Heart left ventricle (tissue), 13 donors: ENCODE measurements at regions not wholly inside any gene's neighbourhood (a gene's known extent, or its start where the extent isn't known, plus 50 kb on each side); places are given as distances from the start of the nearest gene placed in this dataset.

Source experiments
- POLR2A ChIP-seq, 2 donors: fragments of 450-650 bp; IDR thresholded peaks; one replicate each; pipeline ENCODE4 v1.6.1; 2017; ENCODE audit warnings: antibody characterized with exemption in 2 of 2, mild to moderate bottlenecking in 2 of 2, moderate library complexity in 2 of 2
- TF ChIP-seq, protein P1 (sequence below), 12 donors: fragments of 200-600 bp; sonication (generic) in 4 of 12; IDR thresholded peaks; one replicate each; pipeline versions ENCODE4 v1.5.0 to v1.8.0; 2018 to 2022; ENCODE audit warnings: antibody characterized with exemption in 12 of 12, mild to moderate bottlenecking in 5 of 12
- donor health status: ischemic (EF 13 %, LVEDD 7.1; RV severe dilation, severe dysfunction).
- donor health status: DM: no; HTN: yes; CAD: no.
- donor health status: DM: no; HTN: no; CAD: no.
- donor health status: ischemic (EF 25% LVEDD 6.9; RV normal size, moderate dysfunction).
- donor health status: ischemic (EF 25% LVEDD 5.7; RV mildly dilated, moderate dysfunction).
- donor health status: ischemic (EF 35%, LVEDD 5.7; RV mildly dilated, moderate dysfunction).
- donor health status: nonischemic (EF 11% LVEDD 7.7; RV severe dilation, severe dysfunction).
- donor health status: DM: yes; HTN: yes; CAD: no.
- donor health status: PGD.
- donor health status: ischemic (EF 29% LVEDD 5.4; RV normal size, mild dysfunction).
- donor health status: nonischemic (EF 23%, LVEDD 6.1; RV moderate dilation, normal function).

DNA sequence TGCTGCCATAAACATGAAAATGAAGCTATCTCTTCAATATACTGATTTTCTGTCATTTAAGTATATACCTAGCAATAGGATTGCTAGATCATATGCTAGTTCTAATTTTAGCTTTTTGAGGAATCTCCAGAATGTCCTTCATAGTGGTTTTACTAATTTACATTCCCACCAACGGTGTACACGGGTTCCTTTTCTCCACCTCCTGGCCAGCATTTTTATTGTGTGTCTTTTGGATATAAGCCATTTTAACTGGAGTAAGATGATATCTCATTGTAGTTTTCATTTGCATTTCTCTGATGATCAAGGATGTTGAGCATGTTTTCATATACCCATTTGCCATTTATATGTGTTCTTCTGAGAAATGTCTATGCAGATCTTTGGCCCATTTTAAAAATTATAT lies 446.5 kb downstream of the GABRG2 start:
- TF ChIP-seq, protein P1, sequence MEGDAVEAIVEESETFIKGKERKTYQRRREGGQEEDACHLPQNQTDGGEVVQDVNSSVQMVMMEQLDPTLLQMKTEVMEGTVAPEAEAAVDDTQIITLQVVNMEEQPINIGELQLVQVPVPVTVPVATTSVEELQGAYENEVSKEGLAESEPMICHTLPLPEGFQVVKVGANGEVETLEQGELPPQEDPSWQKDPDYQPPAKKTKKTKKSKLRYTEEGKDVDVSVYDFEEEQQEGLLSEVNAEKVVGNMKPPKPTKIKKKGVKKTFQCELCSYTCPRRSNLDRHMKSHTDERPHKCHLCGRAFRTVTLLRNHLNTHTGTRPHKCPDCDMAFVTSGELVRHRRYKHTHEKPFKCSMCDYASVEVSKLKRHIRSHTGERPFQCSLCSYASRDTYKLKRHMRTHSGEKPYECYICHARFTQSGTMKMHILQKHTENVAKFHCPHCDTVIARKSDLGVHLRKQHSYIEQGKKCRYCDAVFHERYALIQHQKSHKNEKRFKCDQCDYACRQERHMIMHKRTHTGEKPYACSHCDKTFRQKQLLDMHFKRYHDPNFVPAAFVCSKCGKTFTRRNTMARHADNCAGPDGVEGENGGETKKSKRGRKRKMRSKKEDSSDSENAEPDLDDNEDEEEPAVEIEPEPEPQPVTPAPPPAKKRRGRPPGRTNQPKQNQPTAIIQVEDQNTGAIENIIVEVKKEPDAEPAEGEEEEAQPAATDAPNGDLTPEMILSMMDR (IDR thresholded peaks at IDR 0.05), result no peak
- no peak for TF ChIP-seq POLR2A (IDR thresholded peaks at IDR 0.05)
